PC-3 (cell line): ENCODE measurements at regions not wholly inside any gene's neighbourhood (a gene's known extent, or its start where the extent isn't known, plus 50 kb on each side); places are given as distances from the start of the nearest gene placed in this dataset.

Experiments used
- CTCF ChIP-seq: fragments of 300-600 bp; sonication (generic); conservative IDR thresholded peaks from 2 replicates; pipeline ENCODE4 v1.5.1; 2017; ENCODE audit warnings: antibody characterized with exemption, low read depth, mild to moderate bottlenecking, low read length
- EZH2 ChIP-seq: fragments of 300-600 bp; sonication (generic); IDR thresholded peaks from one replicate; pipeline ENCODE4 v1.6.1; 2017; ENCODE audit warnings: antibody characterized with exemption, mild to moderate bottlenecking, low read length; ENCODE audit not compliant: unreplicated experiment

DNA sequence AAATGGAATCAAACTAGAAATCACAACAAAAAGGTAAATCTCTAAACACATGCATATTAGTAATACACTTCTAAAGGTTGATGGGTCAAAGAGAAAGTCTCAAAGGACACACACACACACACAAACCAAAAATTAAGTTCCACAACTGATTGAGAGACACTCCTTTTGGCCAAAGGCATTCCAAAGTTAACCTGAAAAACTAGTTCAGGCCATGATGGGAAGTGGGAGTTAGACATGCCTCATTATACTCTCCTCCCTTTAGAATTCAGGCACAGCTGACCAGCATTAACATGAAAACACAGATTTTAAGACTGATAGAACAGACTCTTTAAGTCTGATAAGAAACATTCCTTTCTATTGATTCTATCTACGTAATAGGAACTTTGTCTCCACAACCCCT is 332.4 kb upstream of the IGFBP3 start:
- TF ChIP-seq CTCF (no peak), EZH2 (no peak)
